IMR-90 (cell line): ENCODE measurements at regions not wholly inside any gene's neighbourhood (a gene's known extent, or its start where the extent isn't known, plus 50 kb on each side); places are given as distances from the start of the nearest gene placed in this dataset.

Experiments used
- ATAC-seq: fragments of 200-7000 bp; cut with Tn5 transposase; 2 replicates; pipeline ENCODE4 v1.9.1; 2020; ENCODE audit warnings: low read depth, mild to moderate bottlenecking, moderate library complexity
- BruUV-seq: library from RNA; stranded (reverse); fragments of 400-500 nt; replicated peaks from 2 replicates; lab custom pipeline; 2021; lab: Mats Ljungman, UMichigan
- CTCF ChIA-PET: fragments of 300-600 bp; formaldehyde crosslinking; extraction: SDS; loops from one replicate; lab custom pipeline; 2021; ENCODE audit warnings: antibody characterized with exemption; lab: Yijun Ruan, JAX
- POLR2A ChIA-PET: fragments of 300-600 bp; sonication (Branson Sonifier 250); formaldehyde crosslinking; loops from one replicate; lab custom pipeline; 2022; ENCODE audit warnings: antibody characterized with exemption; ENCODE audit not compliant: unreplicated experiment; lab: Charles Lee
- DNase-seq: peaks from one replicate; pipeline ENCODE4 v3.0.0; 2013
- H2AFZ ChIP-seq: replicated peaks from 2 replicates; pipeline ENCODE3; 2013; ENCODE audit warnings: low read length, mild to moderate bottlenecking; ENCODE audit not compliant: poor library complexity
- H2AK5ac ChIP-seq: 2 replicates; pipeline ENCODE4 v1.6.1; 2013; ENCODE audit warnings: low read depth, low read length, inconsistent platforms
- H2AK9ac ChIP-seq: replicated peaks from 2 replicates; pipeline ENCODE3; 2013; ENCODE audit warnings: mild to moderate bottlenecking, low read depth, low read length, moderate library complexity; ENCODE audit not compliant: poor library complexity
- H2BK120ac ChIP-seq: 2 replicates; pipeline ENCODE4 v1.6.1; 2013; ENCODE audit warnings: low read depth, low read length, inconsistent platforms
- H2BK15ac ChIP-seq: 3 replicates; pipeline ENCODE4 v1.6.1; 2013; ENCODE audit warnings: low read depth, low read length, inconsistent platforms
- H2BK20ac ChIP-seq: 2 replicates; pipeline ENCODE4 v1.6.1; 2013; ENCODE audit warnings: low read depth, mild to moderate bottlenecking, inconsistent platforms, low read length, moderate library complexity
- H2BK5ac ChIP-seq: 2 replicates; pipeline ENCODE4 v1.6.1; 2013; ENCODE audit warnings: mild to moderate bottlenecking, low read depth, low read length, inconsistent platforms; ENCODE audit not compliant: poor library complexity, severe bottlenecking
- H3K14ac ChIP-seq: replicated peaks from 2 replicates; pipeline ENCODE4 v1.6.1; 2013; ENCODE audit warnings: low read depth, low read length, inconsistent platforms
- H3K18ac ChIP-seq: 2 replicates; pipeline ENCODE4 v1.6.1; 2013; ENCODE audit warnings: low read depth, low read length, control low read depth
- H3K23ac ChIP-seq: 2 replicates; pipeline ENCODE4 v1.6.1; 2013; ENCODE audit warnings: low read depth, low read length, inconsistent platforms
- H3K27ac ChIP-seq: 2 replicates; pipeline ENCODE4 v1.5.1; 2013; ENCODE audit warnings: mild to moderate bottlenecking, control low read depth, low read length; ENCODE audit not compliant: insufficient read depth
- H3K27me3 ChIP-seq: 2 replicates; pipeline ENCODE4 v1.6.1; 2013; ENCODE audit warnings: low read length; ENCODE audit not compliant: control insufficient read depth, insufficient read depth
- H3K36me3 ChIP-seq: 2 replicates; pipeline ENCODE4 v1.6.1; 2013; ENCODE audit warnings: low read length, mixed read lengths; ENCODE audit not compliant: control insufficient read depth, insufficient read depth
- H3K4ac ChIP-seq: 2 replicates; pipeline ENCODE4 v1.6.1; 2013; ENCODE audit warnings: low read depth, low read length, inconsistent platforms
- H3K4me1 ChIP-seq: 2 replicates; pipeline ENCODE4 v1.6.1; 2013; ENCODE audit warnings: low read length, mixed read lengths; ENCODE audit not compliant: control insufficient read depth, insufficient read depth
- H3K4me2 ChIP-seq: 2 replicates; pipeline ENCODE4 v1.6.1; 2013; ENCODE audit warnings: low read depth, mild to moderate bottlenecking, control low read depth, low read length, moderate library complexity
- H3K4me3 ChIP-seq: 2 replicates; pipeline ENCODE4 v1.5.1; 2013; ENCODE audit warnings: low read depth, mild to moderate bottlenecking, control low read depth, low read length, moderate library complexity; ENCODE audit not compliant: insufficient read depth
- H3K56ac ChIP-seq: 2 replicates; pipeline ENCODE4 v1.6.1; 2013; ENCODE audit warnings: low read length, inconsistent platforms; ENCODE audit not compliant: insufficient read depth; ENCODE audit errors: extremely low read depth
- H3K79me1 ChIP-seq, 2 experiments: 2 replicates each; pipeline ENCODE4 v1.6.1; 2013; ENCODE audit warnings: low read length in 2 of 2, inconsistent platforms in 1 of 2, low read depth in 1 of 2
- H3K9ac ChIP-seq: 2 replicates; pipeline ENCODE4 v1.6.1; 2013; ENCODE audit warnings: low read depth, low read length, control low read depth
- H3K9me1 ChIP-seq: 2 replicates; pipeline ENCODE4 v1.6.1; 2013; ENCODE audit warnings: low read length, inconsistent platforms; ENCODE audit not compliant: insufficient read depth
- H3K9me3 ChIP-seq: 2 replicates; pipeline ENCODE4 v1.6.1; 2013; ENCODE audit warnings: low read length; ENCODE audit not compliant: control insufficient read depth, insufficient read depth
- H4K20me1 ChIP-seq: 2 replicates; pipeline ENCODE4 v1.6.1; 2013; ENCODE audit warnings: low read length, inconsistent platforms; ENCODE audit not compliant: insufficient read depth
- H4K5ac ChIP-seq: 2 replicates; pipeline ENCODE4 v1.6.1; 2013; ENCODE audit warnings: mild to moderate bottlenecking, low read depth, low read length, control low read depth
- H4K8ac ChIP-seq, 2 experiments: 2 replicates each; pipeline ENCODE4 v1.6.1; 2013; ENCODE audit warnings: low read depth in 2 of 2, low read length in 2 of 2, control low read depth in 1 of 2, inconsistent platforms in 1 of 2
- H4K91ac ChIP-seq: 2 replicates; pipeline ENCODE4 v1.6.1; 2013; ENCODE audit warnings: low read depth, low read length, inconsistent platforms; ENCODE audit not compliant: insufficient read depth
- BHLHE40 ChIP-seq: fragments of 150-350 bp; IDR thresholded peaks from 2 replicates; pipeline ENCODE4 v1.6.1; 2016; ENCODE audit warnings: mild to moderate bottlenecking, low read depth, low read length
- ELK1 ChIP-seq: fragments of 150-350 bp; IDR thresholded peaks from 2 replicates; pipeline ENCODE4 v1.6.1; 2016; ENCODE audit warnings: low read depth, mild to moderate bottlenecking, low read length, moderate library complexity, borderline replicate concordance
- FOS ChIP-seq: fragments of 150-350 bp; IDR thresholded peaks from 2 replicates; pipeline ENCODE4 v1.6.1; 2016; ENCODE audit warnings: low read depth, low read length
- MAFK ChIP-seq: IDR thresholded peaks from 2 replicates; pipeline ENCODE4 v1.6.1; 2012; ENCODE audit warnings: low read depth, low read length, improper control_type of control experiment
- RFX5 ChIP-seq: IDR thresholded peaks from 2 replicates; pipeline ENCODE4 v1.8.0; 2012; ENCODE audit warnings: low read depth, mild to moderate bottlenecking, low read length, moderate library complexity
- SMC3 ChIP-seq: fragments of 150-350 bp; IDR thresholded peaks from 2 replicates; pipeline ENCODE4 v1.6.1; 2016; ENCODE audit warnings: low read depth, mild to moderate bottlenecking, antibody characterized with exemption, low read length, moderate library complexity
- USF2 ChIP-seq: fragments of 150-350 bp; IDR thresholded peaks from 2 replicates; pipeline ENCODE4 v1.6.1; 2017; ENCODE audit warnings: mild to moderate bottlenecking, antibody characterized with exemption, low read length, low read depth
- WGBS, 2 experiments: methylation state at CpG; one replicate each; pipeline versions ENCODE4 v1.1.5 to v1.1.7; 2013; ENCODE audit warnings: missing lambda C conversion rate in 2 of 2; ENCODE audit not compliant: insufficient read length in 1 of 2; ENCODE audit errors: extremely low coverage in 2 of 2; 5-methylcytosine and 5-hydroxymethylcytosine counted together
- dilution Hi-C: fragments of 300-500 bp; cut with HindIII; formaldehyde crosslinking; loops from one replicate; pipeline ENCODE4 v1.14.3; 2018; ENCODE audit warnings: low sequenced_read_pairs; ENCODE audit not compliant: unreplicated experiment
- in situ Hi-C: fragments of 300-500 bp; cut with MboI; formaldehyde crosslinking; loops from 3 replicates; pipeline ENCODE4 v1.14.3; 2019; ENCODE audit warnings: low sequenced_read_pairs, inconsistent platforms, mixed read lengths
- intact Hi-C: fragments of 100-400 bp; cut with micrococcal nuclease; formaldehyde crosslinking; loops from 2 replicates; pipeline ENCODE4 v1.10.0; 2022

GRCh38 chr3:27861046-27862036 lies 139.2 kb upstream of the EOMES start:
- H3K79me1 ChIP-seq: no peaks in the 10 kb centered on the region
- H3K14ac ChIP-seq: no peak overlapping the region
- intact Hi-C loops (no loop called here), in situ Hi-C loops (no loop called here), dilution Hi-C loops (no loop called here)
- no peak overlapping the region for H3K18ac ChIP-seq
- H2BK15ac ChIP-seq: no peak overlapping the region
- no peaks in the 10 kb centered on the region for H3K9me1 ChIP-seq
- H3K56ac ChIP-seq: no peak overlapping the region
- H2AFZ ChIP-seq: no peak overlapping the region
- no CpG with 5 or more reads among the region's 6 CpGs for WGBS, 2 experiments
- no peak overlapping the region for H4K8ac ChIP-seq
- H4K91ac ChIP-seq: no peak overlapping the region
- H3K4me3 ChIP-seq: no peak overlapping the region
- H3K9me3 ChIP-seq: no peaks in the 10 kb centered on the region
- no peak overlapping the region for H2AK5ac ChIP-seq
- H4K5ac ChIP-seq: no peak overlapping the region
- no peak overlapping the region for H3K9ac ChIP-seq
- no peaks in the 10 kb centered on the region for H3K4me1 ChIP-seq
- H2AK9ac ChIP-seq: no peak overlapping the region
- no peak overlapping the region for H3K4ac ChIP-seq
- TF ChIP-seq SMC3 (no peak), ELK1 (no peak), RFX5 (no peak), MAFK (no peak), FOS (no peak), USF2 (no peak), BHLHE40 (no peak)
- BruUV-seq: no TSS peak
- no peak overlapping the region for H3K23ac ChIP-seq
- no peak overlapping the region for H2BK5ac ChIP-seq
- H4K20me1 ChIP-seq: no peaks in the 10 kb centered on the region
- H3K36me3 ChIP-seq: no peaks in the 10 kb centered on the region
- CTCF ChIA-PET: no interaction called here
- H2BK120ac ChIP-seq: no peak overlapping the region
- no peaks in the 10 kb centered on the region for H3K27me3 ChIP-seq
- H3K4me2 ChIP-seq: no peak overlapping the region
- no peak for DNase-seq
- POLR2A ChIA-PET: no interaction called here
- no peak overlapping the region for H2BK20ac ChIP-seq
- no peak overlapping the region for H3K27ac ChIP-seq
- no peak for ATAC-seq
